ENCODE measurements at regions not wholly inside any gene's neighbourhood (a gene's known extent, or its start where the extent isn't known, plus 50 kb on each side); places are given as distances from the start of the nearest gene placed in this dataset.

DNA sequence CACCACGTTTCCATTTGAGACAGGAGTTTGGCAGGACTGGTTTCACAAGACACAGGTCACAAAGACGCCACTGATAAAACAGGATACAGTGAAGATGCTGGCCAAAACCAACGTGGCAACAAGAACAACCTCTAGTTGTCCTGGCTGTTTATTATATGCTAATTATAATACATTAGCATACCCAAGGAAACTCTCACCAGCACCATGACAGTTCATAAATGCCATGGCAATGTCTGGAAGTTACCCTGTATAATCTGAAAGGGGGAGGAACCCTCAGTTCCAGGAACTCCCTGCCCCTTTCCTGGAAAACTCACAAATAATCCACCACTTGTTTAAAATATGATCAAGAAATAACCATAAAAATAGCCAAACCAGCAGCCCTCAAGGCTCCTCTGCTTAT lies 148.3 kb downstream of the RBM43 start:
- peak; percentile 34 for TF ChIP-seq POLR2AphosphoS5 (IDR thresholded peaks at IDR 0.05)
- TF ChIP-seq, protein P1, sequence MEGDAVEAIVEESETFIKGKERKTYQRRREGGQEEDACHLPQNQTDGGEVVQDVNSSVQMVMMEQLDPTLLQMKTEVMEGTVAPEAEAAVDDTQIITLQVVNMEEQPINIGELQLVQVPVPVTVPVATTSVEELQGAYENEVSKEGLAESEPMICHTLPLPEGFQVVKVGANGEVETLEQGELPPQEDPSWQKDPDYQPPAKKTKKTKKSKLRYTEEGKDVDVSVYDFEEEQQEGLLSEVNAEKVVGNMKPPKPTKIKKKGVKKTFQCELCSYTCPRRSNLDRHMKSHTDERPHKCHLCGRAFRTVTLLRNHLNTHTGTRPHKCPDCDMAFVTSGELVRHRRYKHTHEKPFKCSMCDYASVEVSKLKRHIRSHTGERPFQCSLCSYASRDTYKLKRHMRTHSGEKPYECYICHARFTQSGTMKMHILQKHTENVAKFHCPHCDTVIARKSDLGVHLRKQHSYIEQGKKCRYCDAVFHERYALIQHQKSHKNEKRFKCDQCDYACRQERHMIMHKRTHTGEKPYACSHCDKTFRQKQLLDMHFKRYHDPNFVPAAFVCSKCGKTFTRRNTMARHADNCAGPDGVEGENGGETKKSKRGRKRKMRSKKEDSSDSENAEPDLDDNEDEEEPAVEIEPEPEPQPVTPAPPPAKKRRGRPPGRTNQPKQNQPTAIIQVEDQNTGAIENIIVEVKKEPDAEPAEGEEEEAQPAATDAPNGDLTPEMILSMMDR (IDR thresholded peaks at IDR 0.05), result no peak
- no peak for TF ChIP-seq POLR2A (IDR thresholded peaks at IDR 0.05)

Measured in prostate gland (tissue), 2 donors.